ENCODE measurements at regions not wholly inside any gene's neighbourhood (a gene's known extent, or its start where the extent isn't known, plus 50 kb on each side); places are given as distances from the start of the nearest gene placed in this dataset.
"Not testable (repeated sequence)": the region's sequence is repeated elsewhere in the genome, so short reads cannot be mapped to it uniquely, and the experiment has no call there.

GRCh38 chrX:4547213-4547836 lies 833.9 kb upstream of the PRKX start:
- CTCF ChIA-PET: interaction anchor here (0.7 to 1.5 kb wide), 7 partner anchors 9 to 585 kb away, joined by 3 to 5 read pairs (median 3); no protein-coding TSS in a partner anchor
- no peak overlapping the region for H3K9ac ChIP-seq
- peak; percentile 74 for TF ChIP-seq RAD21 (IDR thresholded peaks at IDR 0.05; ENCODE audit: low read length)
- TF ChIP-seq NRF1 (IDR thresholded peaks at IDR 0.05; ENCODE audit: low read depth, low read length): no peak
- TF ChIP-seq USF2 (IDR thresholded peaks at IDR 0.05; ENCODE audit: borderline replicate concordance, low read depth, low read length): no peak
- no peak for TF ChIP-seq RCOR1 (IDR thresholded peaks at IDR 0.05; ENCODE audit: low read length)
- peak; percentile 86 for TF ChIP-seq CTCF (IDR thresholded peaks at IDR 0.05)
- TF ChIP-seq SMC3 (IDR thresholded peaks at IDR 0.05; ENCODE audit: low read depth, low read length): peak; percentile 52
- no peak for TF ChIP-seq FOXM1 (IDR thresholded peaks at IDR 0.05; ENCODE audit: low read depth)
- no peak for TF ChIP-seq EZH2phosphoT487 (IDR thresholded peaks at IDR 0.05; ENCODE audit: borderline replicate concordance, low read depth)
- no peak for TF ChIP-seq CHD2 (IDR thresholded peaks at IDR 0.05; ENCODE audit: low read length, partially characterized antibody)
- TF ChIP-seq POLR2AphosphoS5 (IDR thresholded peaks at IDR 0.05; ENCODE audit: low read depth, low read length): no peak
- no peak for TF ChIP-seq TAF1 (IDR thresholded peaks at IDR 0.05; ENCODE audit: borderline replicate concordance, low read depth, low read length)
- 12% methylated on average over 13 of the region's 13 CpGs for WGBS (ENCODE audit: low lambda C conversion rate)
- no peaks in the 10 kb centered on the region for H3K36me3 ChIP-seq (replicated peaks in 1 of 2; ENCODE audit: control insufficient read depth in 1 of 2, insufficient read depth in 2 of 2, low read length in 1 of 2)
- no peaks in the 10 kb centered on the region for H3K9me3 ChIP-seq
- H3F3A ChIP-seq (replicated peaks; ENCODE audit: insufficient read depth): no peaks in the 10 kb centered on the region
- no peak overlapping the region for H2AFZ ChIP-seq (ENCODE audit: low read depth)
- no peak overlapping the region for H3K4me3 ChIP-seq (ENCODE audit: low read depth in 2 of 2, low read length in 1 of 2)
- H3K27me3 ChIP-seq (ENCODE audit: insufficient read depth): no peaks in the 10 kb centered on the region; the same call in 1 of the 2 replicates
- no peak overlapping the region for H3K4me2 ChIP-seq
- H3K9me2 ChIP-seq: no peaks in the 10 kb centered on the region
- H3K4me1 ChIP-seq (ENCODE audit: control insufficient read depth in 1 of 2, insufficient read depth in 2 of 2, low read depth in 1 of 2, low read length in 1 of 2): no peaks in the 10 kb centered on the region
- POLR2A ChIA-PET: no interaction called here
- no peaks in the 10 kb centered on the region for H3K79me2 ChIP-seq (ENCODE audit: insufficient read depth)
- no peak overlapping the region for H3K27ac ChIP-seq (ENCODE audit: low read depth in 2 of 2, low read length in 1 of 2)
- peak; percentile 20 for DNase-seq
- H4K20me1 ChIP-seq (ENCODE audit: insufficient read depth): no peaks in the 10 kb centered on the region

- H3K4me1 ChIP-seq (ENCODE audit: control insufficient read depth in 1 of 2, insufficient read depth in 2 of 2, low read depth in 1 of 2, low read length in 1 of 2); DNase-seq; H3F3A ChIP-seq (replicated peaks; ENCODE audit: insufficient read depth); H3K4me2 ChIP-seq; H2AFZ ChIP-seq (ENCODE audit: low read depth); H3K9me3 ChIP-seq; H3K27me3 ChIP-seq (ENCODE audit: insufficient read depth); H3K4me3 ChIP-seq (ENCODE audit: low read depth in 2 of 2, low read length in 1 of 2); H3K36me3 ChIP-seq (replicated peaks in 1 of 2; ENCODE audit: control insufficient read depth in 1 of 2, insufficient read depth in 2 of 2, low read length in 1 of 2); H3K79me2 ChIP-seq (ENCODE audit: insufficient read depth); H3K9me2 ChIP-seq; H3K27ac ChIP-seq (ENCODE audit: low read depth in 2 of 2, low read length in 1 of 2); H3K9ac ChIP-seq; H4K20me1 ChIP-seq (ENCODE audit: insufficient read depth); POLR2A ChIA-PET: not testable (repeated sequence)
- whole genome bisulfite sequencing (ENCODE audit: low lambda C conversion rate): 12% methylated on average over 5 of the region's 5 CpGs
- CTCF ChIA-PET: interaction anchor here (0.7 to 1.0 kb wide), 3 partner anchors 8 to 1336 kb away, joined by 3 read pairs; no protein-coding TSS in a partner anchor
These were observed 832.7 kb upstream of the PRKX start for GRCh38 chrX:4546178-4546577.

Data from SK-N-SH (cell line).